ENCODE measurements at regions not wholly inside any gene's neighbourhood (a gene's known extent, or its start where the extent isn't known, plus 50 kb on each side); places are given as distances from the start of the nearest gene placed in this dataset.

GRCh38 chr9:82419696-82420486, 431.3 kb downstream of the SPATA31D1 start:
- TF ChIP-seq, protein P1, sequence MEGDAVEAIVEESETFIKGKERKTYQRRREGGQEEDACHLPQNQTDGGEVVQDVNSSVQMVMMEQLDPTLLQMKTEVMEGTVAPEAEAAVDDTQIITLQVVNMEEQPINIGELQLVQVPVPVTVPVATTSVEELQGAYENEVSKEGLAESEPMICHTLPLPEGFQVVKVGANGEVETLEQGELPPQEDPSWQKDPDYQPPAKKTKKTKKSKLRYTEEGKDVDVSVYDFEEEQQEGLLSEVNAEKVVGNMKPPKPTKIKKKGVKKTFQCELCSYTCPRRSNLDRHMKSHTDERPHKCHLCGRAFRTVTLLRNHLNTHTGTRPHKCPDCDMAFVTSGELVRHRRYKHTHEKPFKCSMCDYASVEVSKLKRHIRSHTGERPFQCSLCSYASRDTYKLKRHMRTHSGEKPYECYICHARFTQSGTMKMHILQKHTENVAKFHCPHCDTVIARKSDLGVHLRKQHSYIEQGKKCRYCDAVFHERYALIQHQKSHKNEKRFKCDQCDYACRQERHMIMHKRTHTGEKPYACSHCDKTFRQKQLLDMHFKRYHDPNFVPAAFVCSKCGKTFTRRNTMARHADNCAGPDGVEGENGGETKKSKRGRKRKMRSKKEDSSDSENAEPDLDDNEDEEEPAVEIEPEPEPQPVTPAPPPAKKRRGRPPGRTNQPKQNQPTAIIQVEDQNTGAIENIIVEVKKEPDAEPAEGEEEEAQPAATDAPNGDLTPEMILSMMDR (conservative IDR thresholded peaks at IDR 0.05; ENCODE audit: low read depth, low read length): no peak
- no peak for TF ChIP-seq EZH2 (IDR thresholded peaks at IDR 0.05; ENCODE audit: borderline replicate concordance, low read depth, low read length, poor library complexity, severe bottlenecking)

All from A673 (cell line).